GM10248 (cell line): ENCODE measurements at regions not wholly inside any gene's neighbourhood (a gene's known extent, or its start where the extent isn't known, plus 50 kb on each side); places are given as distances from the start of the nearest gene placed in this dataset.

Experiments used
- CTCF ChIA-PET: fragments of 300-600 bp; sonication (Branson Sonifier 250); formaldehyde crosslinking; extraction: SDS; loops from one replicate; lab custom pipeline; 2021; ENCODE audit warnings: antibody characterized with exemption; lab: Yijun Ruan, JAX
- POLR2A ChIA-PET: fragments of 350-650 bp; sonication (Branson Sonifier 250); formaldehyde crosslinking; extraction: SDS; loops from one replicate; lab custom pipeline; 2020; ENCODE audit warnings: antibody characterized with exemption; lab: Yijun Ruan, JAX
- DNase-seq: peaks from one replicate; pipeline ENCODE4 v3.0.0; 2012; ENCODE audit errors: extremely low spot score
- CTCF ChIP-seq: IDR thresholded peaks from 2 replicates; pipeline ENCODE4 v1.5.1; 2012; ENCODE audit warnings: mild to moderate bottlenecking, low read depth; ENCODE audit errors: extremely low read depth, missing control alignments, control extremely low read depth

- ChIA-PET POLR2A (no interaction called here), CTCF (no interaction called here)
- no peak for DNase-seq
- TF ChIP-seq CTCF: no peak
Measured at GRCh38 chr11:130999086-130999485, 82.8 kb upstream of the SNX19 start.

GRCh38 chr11:130999992-131000770 is 83.9 kb upstream of the SNX19 start:
- DNase-seq: no peak
- POLR2A ChIA-PET: no interaction called here
- no peak for TF ChIP-seq CTCF
- CTCF ChIA-PET: no interaction called here

- DNase-seq: no peak
- ChIA-PET CTCF (interaction anchor here (1.4 kb wide), 1 partner anchor 9 kb away, joined by 3 read pairs; no protein-coding TSS in a partner anchor), POLR2A (no interaction called here)
- TF ChIP-seq CTCF: no peak
Measured at GRCh38 chr11:131002145-131002544, 85.9 kb upstream of the SNX19 start.

GRCh38 chr11:131005829-131006228 is 89.5 kb upstream of the SNX19 start:
- POLR2A ChIA-PET: no interaction called here
- no peak for DNase-seq
- CTCF ChIA-PET: interaction anchor here (1.1 kb wide), 1 partner anchor 23 kb away, joined by 3 read pairs; no protein-coding TSS in a partner anchor
- TF ChIP-seq CTCF: no peak

GRCh38 chr11:131025020-131025419 is 108.7 kb upstream of the SNX19 start:
- CTCF ChIA-PET: interaction anchor here (0.7 to 2.0 kb wide), 12 partner anchors 9 to 649 kb away, joined by 3 to 7 read pairs (median 4); no protein-coding TSS in a partner anchor
- DNase-seq: no peak

GRCh38 chr11:131025421-131026125 is 109.3 kb upstream of the SNX19 start:
- DNase-seq: peak; percentile 14
- POLR2A ChIA-PET: no interaction called here
- no peak for TF ChIP-seq CTCF
- CTCF ChIA-PET: interaction anchor here (0.7 to 2.0 kb wide), 10 partner anchors 8 to 649 kb away, joined by 3 to 7 read pairs (median 4); no protein-coding TSS in a partner anchor

More at GRCh38 chr11:131025020-131025419, 108.7 kb upstream of the SNX19 start:
- TF ChIP-seq CTCF: peak; percentile 37
- POLR2A ChIA-PET: no interaction called here
